Glomerular visceral epithelial cell (primary cell): ENCODE measurements at regions not wholly inside any gene's neighbourhood (a gene's known extent, or its start where the extent isn't known, plus 50 kb on each side); places are given as distances from the start of the nearest gene placed in this dataset.
A peak's percentile ranks its signal among the peaks of the same experiment; 100 is the strongest.

Source experiments
- DNase-seq: peaks from one replicate; pipeline ENCODE4 v3.0.0-alpha.2; 2016; ENCODE audit errors: extremely low spot score

DNA sequence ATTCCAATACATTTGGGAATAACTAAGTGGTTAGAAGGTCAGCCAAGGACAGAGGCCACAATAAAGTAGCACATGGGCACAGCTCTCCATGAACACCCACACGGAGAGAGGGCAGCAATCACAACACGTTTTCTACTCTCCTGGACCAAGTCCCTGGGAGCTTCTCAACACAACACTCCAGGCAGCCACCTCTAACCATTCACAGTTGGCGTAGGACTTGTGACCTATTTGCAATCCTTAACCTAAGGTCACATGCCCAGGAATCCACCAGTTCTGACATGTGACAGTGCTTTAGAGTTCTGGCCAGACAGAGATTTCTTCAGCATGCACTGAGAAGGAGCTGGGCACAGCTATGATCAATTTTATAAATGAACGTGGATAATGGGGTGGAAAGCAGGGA, 280.8 kb downstream of the SHQ1 start:
- DNase-seq, result no peak

DNA sequence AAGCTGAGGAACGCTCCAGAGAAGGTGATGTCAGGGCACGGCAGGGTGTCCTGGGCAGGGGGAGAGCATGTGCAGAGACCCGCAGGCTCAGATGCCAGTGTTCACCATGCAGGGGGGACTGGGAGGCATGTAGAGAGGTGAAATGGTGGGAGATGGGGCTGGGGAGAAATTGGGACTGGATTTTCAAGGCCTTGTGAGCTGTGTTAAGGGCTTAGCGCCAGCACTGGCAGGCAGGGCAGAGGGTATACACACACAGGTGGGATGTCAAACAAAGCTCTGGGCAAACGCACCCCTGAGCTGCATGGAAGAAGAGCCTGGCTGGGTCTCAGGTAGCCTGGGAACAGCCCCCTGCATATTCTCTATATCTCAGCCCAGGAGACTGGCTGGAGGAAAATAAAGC, 282.7 kb downstream of the SHQ1 start:
- no peak for DNase-seq

DNA sequence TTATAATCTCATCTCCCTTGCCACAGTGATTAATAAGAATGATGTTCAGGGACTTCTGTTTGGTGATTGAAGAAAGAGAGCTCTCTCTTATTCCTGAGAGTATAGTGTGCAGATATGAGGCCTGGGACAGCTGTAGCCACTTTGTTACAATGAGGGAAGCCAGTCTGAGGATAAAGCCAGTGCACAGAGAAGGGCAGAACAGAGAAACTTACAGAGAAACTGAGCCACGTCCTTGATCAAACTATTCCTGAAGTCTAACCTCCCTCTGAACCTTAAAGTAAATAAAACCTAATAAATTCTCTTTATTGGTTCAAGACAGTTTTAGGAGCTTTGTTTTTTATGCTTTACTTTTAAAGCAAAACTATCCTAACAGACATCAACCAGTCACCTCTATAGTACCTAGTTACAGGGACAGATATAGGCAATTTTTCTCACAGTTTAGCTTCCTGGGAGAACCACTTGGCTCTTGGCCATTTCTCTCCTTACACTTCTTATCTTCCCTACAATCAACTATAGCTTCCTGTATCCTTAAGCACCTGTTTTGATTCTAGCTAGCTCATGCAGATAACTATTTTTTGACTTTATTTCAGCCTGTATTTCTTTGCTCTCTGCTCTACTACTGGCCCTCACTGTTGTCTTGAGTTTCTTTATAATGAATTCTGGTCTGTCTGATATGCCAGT, 284.4 kb downstream of the SHQ1 start:
- no peak for DNase-seq

DNA sequence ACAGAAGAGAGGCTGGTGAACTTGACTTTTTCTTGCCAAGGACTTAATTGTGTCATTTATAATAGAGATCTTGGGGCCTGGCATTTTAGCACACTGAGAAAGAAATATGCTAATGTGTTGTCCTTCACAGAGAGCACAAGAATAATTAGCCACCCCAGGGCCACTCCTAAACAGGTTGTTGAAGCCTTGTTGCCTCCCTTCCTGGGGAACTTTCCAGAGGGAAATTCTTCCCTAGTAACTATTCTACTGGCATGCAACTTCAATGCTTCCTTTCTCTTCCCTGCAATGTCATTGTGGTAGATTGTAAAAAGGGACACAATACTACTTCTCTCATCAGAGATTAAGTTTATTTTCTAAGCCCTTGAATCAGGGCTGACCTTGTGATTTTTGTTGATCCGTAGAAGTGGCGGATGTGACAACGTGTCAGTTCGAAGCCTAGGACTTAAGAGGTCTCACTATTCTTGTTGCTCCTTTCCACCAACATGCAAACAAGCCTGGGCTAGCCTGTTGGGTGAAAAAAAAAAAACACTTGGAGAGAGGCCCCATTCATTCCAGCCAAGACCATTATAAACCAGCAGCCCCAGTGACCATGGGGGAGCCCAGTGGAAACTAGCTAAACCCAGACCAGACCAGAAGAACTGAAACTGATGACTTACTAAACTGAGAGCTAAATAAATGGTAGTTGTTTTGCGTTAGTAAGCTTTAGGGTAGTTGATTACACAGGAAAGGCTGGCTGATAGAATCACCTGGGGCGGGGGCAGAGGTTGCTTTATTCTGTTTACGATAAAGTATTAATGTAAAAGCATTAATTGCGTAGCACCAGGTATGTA, 287.2 kb downstream of the SHQ1 start:
- DNase-seq, result no peak

DNA sequence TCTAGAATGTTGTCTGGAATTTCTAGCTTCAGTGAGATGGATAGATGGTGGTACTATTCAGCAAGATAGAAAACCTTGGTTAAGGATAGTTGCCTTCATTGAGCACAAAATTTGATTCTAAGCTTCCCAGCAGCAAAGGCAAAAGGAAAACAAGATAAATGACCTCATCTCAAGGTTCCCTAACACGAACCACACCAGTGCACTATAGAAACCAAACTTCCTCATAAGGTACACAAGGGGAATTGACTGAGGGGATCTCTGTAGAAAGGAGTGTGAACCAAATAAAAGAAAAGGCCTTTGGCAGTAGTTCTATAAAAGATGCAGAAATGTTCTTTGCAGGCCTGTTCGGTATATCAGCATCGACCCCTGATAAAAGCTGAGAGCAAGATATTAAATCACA, 288.9 kb downstream of the SHQ1 start:
- DNase-seq, result no peak

DNA sequence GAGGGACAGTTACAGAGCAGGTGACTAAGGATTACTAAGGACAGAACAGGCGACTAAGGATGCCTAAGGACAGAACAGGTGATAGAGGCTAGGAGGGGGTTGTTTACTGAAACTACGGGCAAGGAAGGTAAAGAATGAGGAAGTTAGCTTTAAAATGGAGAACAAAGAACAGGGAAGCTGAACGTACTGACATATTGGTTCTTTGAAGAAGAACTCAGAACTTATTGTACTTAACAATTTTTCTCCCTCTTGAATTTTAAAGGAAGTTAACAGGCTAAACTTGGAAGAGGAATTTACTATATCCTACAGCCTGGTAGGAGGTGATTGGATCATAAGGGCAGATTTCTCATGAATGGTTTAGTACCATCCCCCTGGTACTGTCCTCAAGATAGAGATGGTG, 290.2 kb downstream of the SHQ1 start:
- DNase-seq, result no peak

DNA sequence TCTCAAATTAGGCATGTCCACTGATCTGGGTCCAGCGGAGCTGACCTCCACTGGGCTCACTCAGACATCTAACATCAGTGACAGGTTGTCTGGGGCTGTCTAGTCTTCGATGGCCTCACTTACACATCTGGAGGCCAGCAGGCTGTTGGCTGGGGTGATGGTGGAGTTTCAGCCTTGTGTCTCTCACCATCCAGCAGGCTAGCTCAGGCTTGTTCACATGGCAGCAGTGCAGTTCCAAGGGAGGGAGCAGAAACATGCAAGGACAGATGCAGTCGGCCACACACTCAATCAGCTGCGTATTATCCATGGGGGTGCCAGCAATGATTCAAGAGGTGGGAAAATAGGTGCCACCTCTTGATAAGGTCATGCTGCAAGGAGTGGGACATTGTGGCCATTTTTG, 292.5 kb downstream of the SHQ1 start:
- DNase-seq, result no peak

DNA sequence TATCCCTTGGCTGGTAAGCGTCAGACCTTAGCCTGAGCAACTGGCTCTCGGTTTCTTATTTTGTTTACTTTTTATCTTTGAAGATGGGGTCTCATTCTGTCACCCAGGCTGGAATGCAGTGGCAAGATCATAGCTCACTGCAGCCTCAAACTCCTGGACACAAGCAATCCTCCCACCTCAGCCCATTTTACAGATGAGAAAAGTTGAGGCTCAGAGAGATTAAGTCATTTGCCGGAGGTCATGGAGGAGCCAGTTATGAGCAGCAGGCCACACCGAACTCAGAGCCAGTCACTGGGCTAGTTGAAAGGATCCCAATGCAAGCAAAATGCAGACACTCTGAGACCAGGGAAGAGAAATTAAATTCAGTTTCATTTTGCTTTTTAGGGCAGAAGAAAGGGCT, 293.6 kb downstream of the SHQ1 start:
- no peak for DNase-seq

DNA sequence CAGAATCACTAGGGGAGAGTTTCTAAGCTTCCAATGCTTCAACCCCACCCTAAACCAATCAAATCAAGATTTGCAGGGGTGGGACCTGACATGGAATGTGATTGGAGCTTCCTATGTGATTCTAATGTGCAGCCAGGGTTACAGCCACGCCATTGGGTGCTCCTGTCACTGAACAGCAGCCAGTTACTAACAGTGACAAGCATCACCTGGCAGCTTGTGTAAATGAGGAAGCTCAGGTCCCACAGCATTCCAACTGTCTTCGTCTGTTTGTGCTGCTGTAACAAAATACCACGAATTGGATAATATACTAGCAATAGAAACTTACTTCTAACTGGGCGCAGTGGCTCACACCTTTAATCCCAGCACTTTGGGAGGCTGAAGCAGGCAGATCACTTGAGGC, 294.9 kb downstream of the SHQ1 start:
- no peak for DNase-seq

DNA sequence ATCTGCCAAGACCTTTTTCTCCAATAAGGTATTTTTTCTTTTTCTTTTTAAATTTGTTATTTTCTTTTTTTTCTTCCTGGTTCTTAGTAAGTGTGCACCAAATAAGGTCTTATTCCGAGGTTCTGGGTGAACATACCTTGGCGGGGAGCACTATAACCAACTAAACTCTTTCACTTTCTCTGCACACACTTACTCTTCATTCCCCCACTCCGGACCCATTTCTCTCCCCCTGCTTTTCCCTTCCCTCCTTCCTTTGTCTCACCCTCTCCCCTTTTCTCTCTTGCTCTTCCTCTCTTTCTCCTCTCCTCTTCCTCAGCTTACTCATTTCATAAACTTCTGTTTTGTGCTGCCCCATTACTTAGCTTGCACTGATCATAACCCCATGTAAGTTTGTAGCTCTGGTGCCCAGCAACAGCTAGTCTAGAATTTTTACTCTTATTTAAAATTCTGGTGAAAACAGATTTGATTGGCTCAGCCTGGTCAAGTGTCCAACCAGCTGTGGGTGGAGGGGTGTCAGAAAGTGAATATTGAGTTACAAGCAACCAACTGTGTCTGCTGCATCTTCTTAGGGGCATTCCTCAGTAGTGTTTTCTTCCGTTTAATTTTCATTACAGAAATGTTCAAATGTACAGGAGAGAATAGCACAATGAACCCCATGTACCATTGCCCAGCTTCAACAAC, 297.5 kb downstream of the SHQ1 start:
- no peak for DNase-seq

DNA sequence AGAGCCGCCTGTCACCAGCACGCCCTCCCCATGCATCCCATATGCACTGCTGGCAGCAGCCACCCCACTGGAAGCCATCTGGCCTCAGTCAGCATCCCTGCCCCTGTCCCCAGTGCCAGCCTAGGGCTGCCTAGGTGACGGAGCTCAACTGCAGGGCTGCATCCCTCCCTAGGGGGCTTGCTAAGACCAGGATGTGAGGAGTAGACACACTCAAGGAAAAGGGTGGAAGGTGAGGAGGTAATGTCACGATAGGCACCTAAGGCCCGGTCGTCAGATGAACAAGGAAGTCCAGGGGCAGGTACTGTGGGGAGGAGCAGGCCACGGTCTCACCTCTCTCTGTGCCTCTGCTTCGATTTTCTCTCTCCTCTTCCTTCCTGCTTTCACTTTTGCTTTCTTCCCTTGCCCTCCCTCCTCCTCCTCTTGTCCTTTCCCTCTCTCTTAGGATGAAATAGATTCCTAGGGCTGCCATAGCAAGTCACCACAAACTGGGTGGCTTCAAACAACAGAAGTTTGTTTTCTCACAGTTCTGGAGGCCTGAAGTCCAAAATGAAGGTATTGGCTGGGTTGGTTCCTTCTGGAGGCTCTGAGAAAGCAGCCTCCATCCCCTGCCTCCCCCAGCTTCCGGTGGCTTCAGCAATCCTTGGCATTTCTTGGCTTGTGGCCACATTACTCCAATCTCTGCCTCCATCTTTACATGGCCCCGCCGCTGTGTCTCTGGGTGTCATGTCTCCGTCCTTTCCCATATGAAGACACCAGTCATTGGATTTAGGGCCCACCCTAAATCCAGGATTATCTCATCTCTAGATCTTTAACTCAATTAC, 298.3 kb downstream of the SHQ1 start:
- peak; percentile 1 for DNase-seq

DNA sequence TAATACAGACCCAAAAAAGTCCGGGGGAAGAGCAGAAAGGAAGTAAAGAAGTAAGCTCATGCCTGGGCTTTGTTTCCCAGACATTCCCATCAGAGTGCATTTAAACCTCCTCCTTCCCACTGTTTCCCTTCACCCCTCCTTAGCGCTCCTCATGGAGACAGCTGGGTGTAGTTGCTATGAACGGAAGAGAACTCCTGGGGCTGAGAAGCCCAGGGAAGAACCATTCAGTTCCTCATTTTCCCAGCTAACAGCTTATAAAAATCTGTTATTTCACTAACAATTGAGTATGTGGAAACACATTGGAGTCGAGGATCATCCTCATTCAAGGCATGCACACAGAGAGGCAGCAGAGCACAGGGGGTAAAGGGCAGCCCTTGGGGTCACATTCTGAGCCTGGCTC, 299.3 kb downstream of the SHQ1 start:
- DNase-seq, result no peak

DNA sequence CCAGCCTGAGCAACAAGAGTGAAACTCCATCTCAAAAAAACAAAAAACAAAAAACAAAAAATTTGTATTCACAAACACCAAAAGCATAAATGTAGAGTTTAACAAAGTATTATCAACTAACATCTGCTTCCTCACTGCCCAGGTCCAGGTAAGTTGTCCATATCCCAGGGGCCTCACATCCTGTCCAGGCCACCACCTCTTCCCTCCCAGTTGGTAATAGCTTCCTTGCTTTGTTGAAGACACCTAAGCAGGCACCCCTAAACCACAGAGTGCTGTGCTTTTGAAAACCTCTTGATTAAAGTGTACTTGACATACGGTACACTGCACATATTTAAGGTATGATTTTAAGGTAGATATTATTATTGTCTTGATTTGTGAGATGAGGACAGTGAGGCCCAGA, 299.8 kb downstream of the SHQ1 start:
- no peak for DNase-seq

DNA sequence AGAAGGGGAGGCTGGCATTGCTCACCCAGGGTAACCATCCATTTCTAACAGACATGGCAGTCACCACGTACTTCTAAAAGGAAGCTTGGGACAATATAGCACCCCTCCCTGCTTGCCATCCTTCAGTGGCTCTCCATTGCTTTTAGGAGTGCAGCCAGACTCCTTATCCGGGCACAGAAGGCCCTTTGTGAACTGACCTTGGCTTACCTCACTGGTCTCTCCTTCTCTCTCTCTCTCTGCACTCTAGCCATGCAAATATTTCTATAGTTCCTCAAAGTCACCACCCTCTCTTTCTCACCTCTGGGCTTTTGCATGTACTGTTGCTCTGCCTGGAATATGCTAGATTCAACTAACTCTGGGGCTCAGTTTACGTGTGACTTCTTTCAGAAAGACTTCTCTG, 301.1 kb downstream of the SHQ1 start:
- DNase-seq, result no peak

DNA sequence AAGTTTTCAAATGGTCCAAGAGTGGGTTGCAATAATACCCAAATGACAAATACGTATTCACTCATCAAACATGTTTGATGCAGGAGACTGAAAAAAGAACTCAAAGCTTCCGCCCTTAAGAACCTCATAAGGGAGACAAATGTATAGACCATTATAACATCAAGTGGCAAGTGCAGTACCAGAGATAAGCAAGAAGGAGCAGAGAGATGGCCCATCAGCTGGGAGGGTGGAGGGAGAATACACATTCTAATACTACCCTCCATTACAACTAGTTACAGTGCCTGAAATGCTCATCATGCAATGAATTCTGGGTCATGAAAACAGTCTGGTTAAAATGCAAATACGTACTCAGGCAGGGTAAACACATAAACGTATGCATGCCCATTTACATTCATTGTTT, 304.0 kb downstream of the SHQ1 start:
- no peak for DNase-seq

DNA sequence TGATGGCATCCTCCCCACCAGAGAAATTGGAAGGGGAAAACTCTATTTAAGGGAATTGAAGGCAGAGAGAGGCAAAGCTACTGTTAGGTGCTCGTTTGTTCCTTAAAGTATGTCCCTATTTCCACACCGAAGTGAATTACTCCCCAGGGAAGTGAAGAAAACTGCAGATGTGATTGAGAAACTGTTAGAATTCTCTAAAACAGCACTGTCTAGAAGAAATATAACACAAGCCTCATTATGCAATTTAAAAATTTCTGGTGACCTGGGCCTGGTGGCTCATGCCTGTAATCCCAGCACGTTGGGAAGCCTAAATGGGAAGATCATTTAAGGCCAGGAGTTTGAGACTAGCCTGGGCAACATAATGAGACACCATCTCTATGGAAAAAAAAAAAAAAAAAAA, 305.0 kb downstream of the SHQ1 start:
- DNase-seq, result no peak

DNA sequence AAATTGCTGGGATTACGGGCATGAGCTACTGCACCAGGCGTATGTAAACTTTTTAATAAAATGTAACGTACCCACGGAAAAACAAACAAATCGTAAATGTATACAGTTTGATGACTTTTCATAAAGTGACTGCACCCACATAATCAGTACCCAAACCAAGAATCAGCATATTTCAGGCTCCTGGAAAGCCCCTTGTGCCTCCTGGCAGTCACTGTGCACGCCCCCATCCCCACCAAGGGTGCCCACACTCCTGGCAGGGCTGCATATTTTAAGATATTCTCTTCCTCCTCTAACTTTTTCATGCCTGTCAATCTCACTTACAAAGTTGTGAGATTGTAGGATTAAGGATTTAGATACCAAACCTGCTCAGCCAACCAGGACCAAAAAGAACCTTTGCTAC, 305.5 kb downstream of the SHQ1 start:
- no peak for DNase-seq

DNA sequence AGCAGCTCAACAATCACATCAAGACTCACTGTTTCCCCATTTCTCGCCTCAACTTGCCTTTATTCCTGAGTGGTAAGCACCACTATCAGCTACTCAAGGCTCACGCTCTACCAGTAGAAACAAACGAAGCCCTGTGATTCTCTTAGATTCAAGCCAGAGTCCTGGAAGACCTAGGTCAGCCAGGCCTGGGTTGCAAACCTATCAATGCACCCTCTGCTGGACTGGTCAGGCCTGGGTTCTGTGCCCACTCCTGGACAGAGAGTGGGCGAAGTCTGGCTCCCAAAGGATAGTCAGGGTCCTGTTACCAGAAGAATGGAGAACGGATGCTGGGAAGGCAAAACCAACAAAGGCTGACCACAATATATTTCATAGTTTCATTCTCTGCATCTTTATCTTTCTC, 308.4 kb downstream of the SHQ1 start:
- no peak for DNase-seq

DNA sequence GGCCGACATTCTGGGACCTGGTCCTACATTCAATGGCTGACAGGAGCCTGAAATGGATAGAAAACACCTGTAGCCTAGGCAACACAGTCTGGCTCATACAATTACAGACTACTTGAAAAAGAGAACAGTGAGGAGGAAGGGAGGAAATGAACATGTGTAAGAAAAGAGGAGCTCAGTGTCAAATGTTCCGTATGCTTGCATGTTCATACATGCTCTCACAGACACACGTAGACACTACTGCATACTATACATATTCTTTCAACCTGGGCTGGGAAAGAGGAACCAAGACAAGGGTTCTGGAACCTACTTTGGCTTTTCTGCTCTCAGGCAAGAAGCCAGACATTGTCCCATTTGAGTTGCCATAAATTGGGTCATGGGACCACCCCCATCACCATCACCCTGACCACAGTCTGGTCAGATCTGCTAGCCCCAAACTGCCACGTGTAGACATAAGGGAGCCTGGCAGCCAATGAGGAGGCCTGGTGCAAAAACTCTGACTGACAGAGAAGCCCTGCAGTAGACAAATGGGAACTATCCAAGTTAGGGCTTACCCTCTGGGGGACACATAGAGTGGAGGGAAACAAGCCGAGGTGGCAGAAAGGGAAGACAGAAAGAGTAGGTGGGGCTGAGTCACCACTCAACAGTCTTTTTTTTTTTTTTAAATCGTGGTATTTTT, 310.0 kb downstream of the SHQ1 start:
- DNase-seq, result no peak

DNA sequence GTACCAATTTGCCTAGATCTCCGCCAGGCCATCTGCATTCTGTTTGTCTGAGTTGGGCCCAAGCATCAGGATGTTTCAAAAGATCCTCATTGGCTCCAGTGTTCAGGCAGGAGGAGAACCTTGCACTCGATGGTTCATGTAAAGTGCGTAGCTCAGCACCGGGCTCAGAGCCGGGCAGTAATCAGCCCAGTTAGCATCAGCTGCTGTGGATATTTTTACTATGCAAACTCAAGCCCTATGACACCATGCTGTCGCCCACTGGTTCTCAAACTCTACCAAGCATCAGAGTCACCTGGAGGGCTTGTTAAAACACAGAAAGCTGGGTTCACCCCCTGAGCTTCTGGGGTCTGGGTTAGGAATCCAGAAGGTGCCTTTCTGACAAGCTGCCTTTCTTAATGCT, 310.8 kb downstream of the SHQ1 start:
- DNase-seq, result no peak

DNA sequence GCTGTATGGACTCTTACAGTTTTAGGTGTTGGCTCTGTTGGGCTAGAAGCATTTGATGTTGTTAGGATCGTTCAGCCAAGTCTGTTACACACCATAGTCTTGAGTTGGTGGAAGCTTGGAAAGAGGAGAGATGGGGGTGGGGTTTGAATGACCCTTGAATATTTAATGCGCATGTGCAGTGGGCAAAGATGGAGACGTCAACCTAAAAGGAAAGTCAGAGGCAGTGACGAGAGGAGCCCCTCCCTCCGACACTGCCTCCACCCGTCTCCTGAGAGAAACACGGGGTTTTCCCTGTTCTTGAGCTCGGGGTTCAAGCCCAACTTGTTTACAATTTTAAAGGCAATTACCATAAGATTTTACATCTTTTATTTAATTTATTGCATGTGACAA, 311.4 kb downstream of the SHQ1 start:
- no peak for DNase-seq
